Gastrocnemius medialis (tissue), 4 donors: ENCODE measurements at regions not wholly inside any gene's neighbourhood (a gene's known extent, or its start where the extent isn't known, plus 50 kb on each side); places are given as distances from the start of the nearest gene placed in this dataset.

Experiments
- POLR2A ChIP-seq, 2 donors: fragments of 450-650 bp; IDR thresholded peaks; one replicate each; pipeline ENCODE4 v1.6.1; 2017; ENCODE audit warnings: antibody characterized with exemption in 2 of 2, mild to moderate bottlenecking in 2 of 2, moderate library complexity in 2 of 2
- TF ChIP-seq, protein P1 (sequence below), 5 experiments: fragments of 450-650 bp in 3 of 5; fragments of 200-600 bp in 2 of 5; sonication (generic) in 2 of 5; IDR thresholded peaks in 4 of 5; conservative IDR thresholded peaks in 1 of 5; 1 replicate in 4 of 5; 2 replicates in 1 of 5; pipeline ENCODE4 v1.5.1; 2016 to 2019; ENCODE audit warnings: antibody characterized with exemption in 5 of 5, mild to moderate bottlenecking in 3 of 5, moderate library complexity in 3 of 5

DNA sequence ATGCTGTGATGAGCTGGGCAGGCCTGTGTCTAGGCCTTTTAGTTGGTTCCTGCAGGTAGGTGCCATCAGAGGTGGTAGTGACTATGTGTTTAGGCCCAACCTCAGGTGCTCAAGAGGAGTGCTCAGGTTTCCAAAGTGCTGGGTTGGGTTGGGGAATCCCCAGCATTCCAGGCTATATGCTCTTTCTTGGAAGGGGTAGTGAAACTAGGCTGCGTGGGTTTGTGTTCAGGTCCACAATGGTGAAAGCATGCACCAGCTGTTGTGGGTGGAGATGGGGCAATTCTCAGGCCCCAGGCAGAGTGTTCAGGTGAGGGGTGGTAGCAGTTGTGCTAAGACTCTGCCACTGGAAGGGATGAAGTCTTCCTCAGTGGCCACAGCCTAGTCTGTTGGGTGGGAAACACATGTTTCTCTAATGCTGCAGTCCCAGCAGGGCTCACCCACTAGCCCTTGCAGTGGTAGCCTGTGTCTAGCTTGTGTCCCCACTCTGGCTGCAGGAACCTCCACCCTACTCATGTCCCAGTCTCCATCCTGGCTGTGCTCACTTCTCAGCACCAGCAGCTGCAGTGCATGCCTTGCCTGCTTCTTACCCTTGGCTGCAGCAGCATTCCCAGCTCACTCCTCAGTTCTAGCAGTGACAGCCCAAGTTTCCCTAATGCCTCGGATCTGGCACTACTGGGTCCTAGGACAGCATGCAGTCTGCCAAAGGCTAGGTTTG is 78.9 kb downstream of the FAM170A start:
- TF ChIP-seq, protein P1, sequence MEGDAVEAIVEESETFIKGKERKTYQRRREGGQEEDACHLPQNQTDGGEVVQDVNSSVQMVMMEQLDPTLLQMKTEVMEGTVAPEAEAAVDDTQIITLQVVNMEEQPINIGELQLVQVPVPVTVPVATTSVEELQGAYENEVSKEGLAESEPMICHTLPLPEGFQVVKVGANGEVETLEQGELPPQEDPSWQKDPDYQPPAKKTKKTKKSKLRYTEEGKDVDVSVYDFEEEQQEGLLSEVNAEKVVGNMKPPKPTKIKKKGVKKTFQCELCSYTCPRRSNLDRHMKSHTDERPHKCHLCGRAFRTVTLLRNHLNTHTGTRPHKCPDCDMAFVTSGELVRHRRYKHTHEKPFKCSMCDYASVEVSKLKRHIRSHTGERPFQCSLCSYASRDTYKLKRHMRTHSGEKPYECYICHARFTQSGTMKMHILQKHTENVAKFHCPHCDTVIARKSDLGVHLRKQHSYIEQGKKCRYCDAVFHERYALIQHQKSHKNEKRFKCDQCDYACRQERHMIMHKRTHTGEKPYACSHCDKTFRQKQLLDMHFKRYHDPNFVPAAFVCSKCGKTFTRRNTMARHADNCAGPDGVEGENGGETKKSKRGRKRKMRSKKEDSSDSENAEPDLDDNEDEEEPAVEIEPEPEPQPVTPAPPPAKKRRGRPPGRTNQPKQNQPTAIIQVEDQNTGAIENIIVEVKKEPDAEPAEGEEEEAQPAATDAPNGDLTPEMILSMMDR (IDR thresholded peaks at IDR 0.05 in 4 of 5, conservative IDR thresholded peaks at IDR 0.05 in 1 of 5) = no peak
- TF ChIP-seq POLR2A (IDR thresholded peaks at IDR 0.05) = no peak
